ENCODE measurements at regions not wholly inside any gene's neighbourhood (a gene's known extent, or its start where the extent isn't known, plus 50 kb on each side); places are given as distances from the start of the nearest gene placed in this dataset.

DNA sequence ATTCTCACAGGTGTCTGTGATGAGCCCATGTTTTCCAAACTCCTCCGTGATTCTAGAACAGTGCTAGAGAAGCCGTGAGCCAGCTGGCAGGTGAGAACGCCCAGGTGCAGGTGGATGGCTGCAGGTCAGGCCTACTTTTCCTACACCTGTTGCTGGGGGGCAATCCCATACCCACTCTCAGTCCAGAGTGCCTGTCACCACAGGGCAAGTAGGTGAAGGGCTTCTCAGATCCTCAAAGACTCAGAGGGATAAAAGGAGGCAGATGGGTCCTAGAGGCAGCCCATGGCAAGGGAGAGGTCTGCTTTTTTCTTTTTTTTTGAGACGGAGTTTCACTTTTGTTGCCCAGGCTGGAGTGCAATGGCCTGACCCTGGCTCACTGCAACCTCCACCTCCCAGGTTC lies 50.7 kb upstream of the H6PD start:
- no peak overlapping the region for H3K27ac ChIP-seq (ENCODE audit: low read length)
- H3K9me3 ChIP-seq (replicated peaks; ENCODE audit: insufficient read depth, low read length) = no peaks in the 10 kb centered on the region
- no peaks in the 10 kb centered on the region for H3K9me2 ChIP-seq (replicated peaks; ENCODE audit: insufficient read depth, low read length)
- no peak overlapping the region for H2AFZ ChIP-seq (ENCODE audit: low read length)
- H3K4me3 ChIP-seq (ENCODE audit: low read length) = no peak overlapping the region
- TF ChIP-seq, protein P1, sequence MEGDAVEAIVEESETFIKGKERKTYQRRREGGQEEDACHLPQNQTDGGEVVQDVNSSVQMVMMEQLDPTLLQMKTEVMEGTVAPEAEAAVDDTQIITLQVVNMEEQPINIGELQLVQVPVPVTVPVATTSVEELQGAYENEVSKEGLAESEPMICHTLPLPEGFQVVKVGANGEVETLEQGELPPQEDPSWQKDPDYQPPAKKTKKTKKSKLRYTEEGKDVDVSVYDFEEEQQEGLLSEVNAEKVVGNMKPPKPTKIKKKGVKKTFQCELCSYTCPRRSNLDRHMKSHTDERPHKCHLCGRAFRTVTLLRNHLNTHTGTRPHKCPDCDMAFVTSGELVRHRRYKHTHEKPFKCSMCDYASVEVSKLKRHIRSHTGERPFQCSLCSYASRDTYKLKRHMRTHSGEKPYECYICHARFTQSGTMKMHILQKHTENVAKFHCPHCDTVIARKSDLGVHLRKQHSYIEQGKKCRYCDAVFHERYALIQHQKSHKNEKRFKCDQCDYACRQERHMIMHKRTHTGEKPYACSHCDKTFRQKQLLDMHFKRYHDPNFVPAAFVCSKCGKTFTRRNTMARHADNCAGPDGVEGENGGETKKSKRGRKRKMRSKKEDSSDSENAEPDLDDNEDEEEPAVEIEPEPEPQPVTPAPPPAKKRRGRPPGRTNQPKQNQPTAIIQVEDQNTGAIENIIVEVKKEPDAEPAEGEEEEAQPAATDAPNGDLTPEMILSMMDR (IDR thresholded peaks at IDR 0.05; ENCODE audit: low read length) = no peak
- TF ChIP-seq EZH2phosphoT487 (IDR thresholded peaks at IDR 0.05; ENCODE audit: low read length) = no peak
- TF ChIP-seq EZH2 (optimal IDR thresholded peaks at IDR 0.05; ENCODE audit: low read depth, low read length) = no peak
- H3K79me2 ChIP-seq (ENCODE audit: low read length) = peaks cover 11% of the 10 kb centered on the region; the same call in 1 of the 2 replicates
- no peak overlapping the region for H3K9ac ChIP-seq (ENCODE audit: low read length)
- no peaks in the 10 kb centered on the region for H3K36me3 ChIP-seq (replicated peaks; ENCODE audit: insufficient read depth, low read length)
- DNase-seq = no peak
- H3K4me2 ChIP-seq (ENCODE audit: low read depth, low read length) = no peak overlapping the region
- no peaks in the 10 kb centered on the region for H3K4me1 ChIP-seq (ENCODE audit: low read length)
- no peaks in the 10 kb centered on the region for H3K27me3 ChIP-seq (replicated peaks; ENCODE audit: insufficient read depth, low read length)
- no peaks in the 10 kb centered on the region for H4K20me1 ChIP-seq (ENCODE audit: insufficient read depth, low read length)
- H3F3A ChIP-seq (ENCODE audit: insufficient read depth, low read length) = no peaks in the 10 kb centered on the region

DNA sequence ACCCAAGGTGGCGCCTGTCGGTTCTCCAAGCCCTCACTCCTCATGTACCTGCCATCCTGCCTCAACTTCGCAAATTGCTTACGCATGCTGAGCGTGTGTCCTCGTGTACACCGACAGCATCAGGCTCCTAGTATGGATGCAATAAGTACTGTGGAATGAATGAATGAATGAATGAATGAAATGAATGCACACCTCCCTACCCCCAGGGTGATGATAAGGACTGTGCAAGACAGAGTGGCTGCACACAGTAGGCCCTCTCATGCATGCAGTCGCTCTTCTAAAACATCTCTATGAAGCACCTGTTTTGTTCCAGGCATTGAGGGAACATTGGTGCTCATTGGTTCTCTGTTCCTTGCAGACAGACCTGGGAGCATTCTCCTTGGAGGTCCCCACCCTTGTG lies 49.8 kb upstream of the H6PD start:
- DNase-seq = no peak
- H3K9ac ChIP-seq (ENCODE audit: low read length) = no peak overlapping the region
- no peaks in the 10 kb centered on the region for H3K36me3 ChIP-seq (replicated peaks; ENCODE audit: insufficient read depth, low read length)
- no peak overlapping the region for H2AFZ ChIP-seq (ENCODE audit: low read length)
- H3K27ac ChIP-seq (ENCODE audit: low read length) = no peak overlapping the region
- TF ChIP-seq, protein P1 (IDR thresholded peaks at IDR 0.05; ENCODE audit: low read length) = no peak
- TF ChIP-seq EZH2 (optimal IDR thresholded peaks at IDR 0.05; ENCODE audit: low read depth, low read length) (no peak), EZH2phosphoT487 (IDR thresholded peaks at IDR 0.05; ENCODE audit: low read length) (no peak)
- no peaks in the 10 kb centered on the region for H3K27me3 ChIP-seq (replicated peaks; ENCODE audit: insufficient read depth, low read length)
- H3K79me2 ChIP-seq (ENCODE audit: low read length) = peaks cover 11% of the 10 kb centered on the region; the same call in 1 of the 2 replicates
- no peaks in the 10 kb centered on the region for H3K4me1 ChIP-seq (ENCODE audit: low read length)
- H3K9me3 ChIP-seq (replicated peaks; ENCODE audit: insufficient read depth, low read length) = no peaks in the 10 kb centered on the region
- H4K20me1 ChIP-seq (ENCODE audit: insufficient read depth, low read length) = no peaks in the 10 kb centered on the region
- H3K9me2 ChIP-seq (replicated peaks; ENCODE audit: insufficient read depth, low read length) = no peaks in the 10 kb centered on the region
- no peak overlapping the region for H3K4me3 ChIP-seq (ENCODE audit: low read length)
- no peak overlapping the region for H3K4me2 ChIP-seq (ENCODE audit: low read depth, low read length)
- H3F3A ChIP-seq (ENCODE audit: insufficient read depth, low read length) = no peaks in the 10 kb centered on the region
